Ovary (tissue), 3 donors: ENCODE measurements at regions not wholly inside any gene's neighbourhood (a gene's known extent, or its start where the extent isn't known, plus 50 kb on each side); places are given as distances from the start of the nearest gene placed in this dataset.
"Not testable (repeated sequence)": the region's sequence is repeated elsewhere in the genome, so short reads cannot be mapped to it uniquely, and the experiment has no call there.

Experiments
- POLR2A ChIP-seq: fragments of 450-650 bp; IDR thresholded peaks from one replicate; pipeline ENCODE4 v1.6.1; 2017; ENCODE audit warnings: antibody characterized with exemption, mild to moderate bottlenecking, moderate library complexity
- TF ChIP-seq, protein P1 (sequence below), 3 donors: fragments of 450-650 bp in 2 of 3; fragments of 200-600 bp in 1 of 3; IDR thresholded peaks; one replicate each; pipeline versions ENCODE4 v1.5.1 to v1.8.0; 2016 to 2022; ENCODE audit warnings: antibody characterized with exemption in 3 of 3, mild to moderate bottlenecking in 1 of 3
- donor health status: DM: no; HTN: no; CAD: no.

DNA sequence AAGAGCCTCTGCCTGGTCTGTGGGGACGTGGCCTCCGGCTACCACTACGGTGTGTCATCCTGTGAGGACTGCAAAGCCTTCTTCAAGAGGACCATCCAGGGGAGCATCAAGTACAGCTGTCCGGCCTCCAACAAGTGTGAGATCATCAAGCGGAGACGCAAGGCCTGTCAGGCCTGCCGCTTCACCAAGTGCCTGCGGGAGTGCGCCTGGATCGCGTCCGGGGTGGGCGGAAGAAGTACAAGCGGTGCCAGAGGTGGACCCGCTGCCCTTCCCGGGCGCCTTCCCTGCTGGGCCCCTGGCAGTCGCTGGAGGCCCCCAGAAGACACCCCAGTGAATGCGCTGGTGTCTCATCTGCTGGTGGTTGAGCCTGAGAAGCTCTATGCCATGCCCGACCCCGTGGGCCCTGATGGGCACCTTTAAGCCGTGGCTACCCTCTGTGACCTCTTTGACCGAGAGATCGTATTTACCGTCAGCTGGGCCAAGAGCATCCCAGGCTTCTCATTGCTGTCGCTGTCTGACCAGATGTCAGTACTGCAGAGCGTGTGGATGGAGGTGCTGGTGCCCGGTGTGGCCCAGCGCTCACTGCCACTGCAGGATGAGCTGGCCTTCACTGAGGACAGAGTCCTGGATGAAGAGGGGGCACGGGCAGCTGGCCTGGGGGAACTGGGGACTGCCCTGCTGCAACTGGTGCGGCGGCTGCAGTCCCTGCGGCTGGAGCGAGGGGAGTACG, 84.3 kb downstream of the MRPL57 start:
- TF ChIP-seq, protein P1, sequence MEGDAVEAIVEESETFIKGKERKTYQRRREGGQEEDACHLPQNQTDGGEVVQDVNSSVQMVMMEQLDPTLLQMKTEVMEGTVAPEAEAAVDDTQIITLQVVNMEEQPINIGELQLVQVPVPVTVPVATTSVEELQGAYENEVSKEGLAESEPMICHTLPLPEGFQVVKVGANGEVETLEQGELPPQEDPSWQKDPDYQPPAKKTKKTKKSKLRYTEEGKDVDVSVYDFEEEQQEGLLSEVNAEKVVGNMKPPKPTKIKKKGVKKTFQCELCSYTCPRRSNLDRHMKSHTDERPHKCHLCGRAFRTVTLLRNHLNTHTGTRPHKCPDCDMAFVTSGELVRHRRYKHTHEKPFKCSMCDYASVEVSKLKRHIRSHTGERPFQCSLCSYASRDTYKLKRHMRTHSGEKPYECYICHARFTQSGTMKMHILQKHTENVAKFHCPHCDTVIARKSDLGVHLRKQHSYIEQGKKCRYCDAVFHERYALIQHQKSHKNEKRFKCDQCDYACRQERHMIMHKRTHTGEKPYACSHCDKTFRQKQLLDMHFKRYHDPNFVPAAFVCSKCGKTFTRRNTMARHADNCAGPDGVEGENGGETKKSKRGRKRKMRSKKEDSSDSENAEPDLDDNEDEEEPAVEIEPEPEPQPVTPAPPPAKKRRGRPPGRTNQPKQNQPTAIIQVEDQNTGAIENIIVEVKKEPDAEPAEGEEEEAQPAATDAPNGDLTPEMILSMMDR (IDR thresholded peaks at IDR 0.05), result not testable (repeated sequence)
- not testable (repeated sequence) for TF ChIP-seq POLR2A
